ENCODE measurements at regions not wholly inside any gene's neighbourhood (a gene's known extent, or its start where the extent isn't known, plus 50 kb on each side); places are given as distances from the start of the nearest gene placed in this dataset.
A peak's percentile ranks its signal among the peaks of the same experiment; 100 is the strongest.

DNA sequence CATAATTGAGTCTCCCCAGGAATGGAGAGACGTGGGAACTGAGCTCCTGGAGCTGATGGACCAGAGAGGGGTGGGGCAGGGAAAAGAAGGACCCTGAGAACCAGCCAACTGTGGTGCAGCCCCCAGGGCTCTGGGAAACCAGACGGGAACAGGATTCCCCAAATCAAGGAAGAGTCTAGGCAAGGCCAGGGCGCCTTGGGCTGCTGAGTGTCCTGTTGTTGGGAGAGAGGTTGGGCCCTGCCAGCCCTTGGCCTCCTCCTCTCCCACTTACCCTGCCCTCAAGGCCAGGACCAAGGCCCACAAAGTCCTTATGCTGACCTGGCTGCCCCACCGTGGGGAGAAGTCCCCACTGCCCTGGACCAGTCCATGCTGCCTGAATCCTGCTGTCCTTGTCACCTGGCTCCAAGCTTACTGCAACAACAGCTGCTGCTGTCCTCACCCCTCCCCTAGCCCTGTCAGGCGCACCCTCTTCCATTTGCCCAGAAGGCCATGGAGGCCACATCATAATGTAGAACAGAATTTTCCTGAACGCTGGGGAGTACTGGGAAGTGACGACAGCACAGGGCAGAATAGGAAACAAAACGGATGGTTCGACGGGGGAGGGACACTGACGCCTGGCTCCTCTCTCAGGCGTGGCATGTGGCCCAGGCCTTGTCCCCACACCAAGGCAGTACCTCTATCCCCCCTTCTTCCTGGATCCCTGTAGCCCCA lies 132.9 kb upstream of the ZMIZ1 start:
- no peak overlapping the region for H3K27ac Mint-ChIP-seq (ENCODE audit: unreplicated experiment)
- peaks cover 2% of the 10 kb centered on the region for H3K4me1 Mint-ChIP-seq (ENCODE audit: unreplicated experiment)

DNA sequence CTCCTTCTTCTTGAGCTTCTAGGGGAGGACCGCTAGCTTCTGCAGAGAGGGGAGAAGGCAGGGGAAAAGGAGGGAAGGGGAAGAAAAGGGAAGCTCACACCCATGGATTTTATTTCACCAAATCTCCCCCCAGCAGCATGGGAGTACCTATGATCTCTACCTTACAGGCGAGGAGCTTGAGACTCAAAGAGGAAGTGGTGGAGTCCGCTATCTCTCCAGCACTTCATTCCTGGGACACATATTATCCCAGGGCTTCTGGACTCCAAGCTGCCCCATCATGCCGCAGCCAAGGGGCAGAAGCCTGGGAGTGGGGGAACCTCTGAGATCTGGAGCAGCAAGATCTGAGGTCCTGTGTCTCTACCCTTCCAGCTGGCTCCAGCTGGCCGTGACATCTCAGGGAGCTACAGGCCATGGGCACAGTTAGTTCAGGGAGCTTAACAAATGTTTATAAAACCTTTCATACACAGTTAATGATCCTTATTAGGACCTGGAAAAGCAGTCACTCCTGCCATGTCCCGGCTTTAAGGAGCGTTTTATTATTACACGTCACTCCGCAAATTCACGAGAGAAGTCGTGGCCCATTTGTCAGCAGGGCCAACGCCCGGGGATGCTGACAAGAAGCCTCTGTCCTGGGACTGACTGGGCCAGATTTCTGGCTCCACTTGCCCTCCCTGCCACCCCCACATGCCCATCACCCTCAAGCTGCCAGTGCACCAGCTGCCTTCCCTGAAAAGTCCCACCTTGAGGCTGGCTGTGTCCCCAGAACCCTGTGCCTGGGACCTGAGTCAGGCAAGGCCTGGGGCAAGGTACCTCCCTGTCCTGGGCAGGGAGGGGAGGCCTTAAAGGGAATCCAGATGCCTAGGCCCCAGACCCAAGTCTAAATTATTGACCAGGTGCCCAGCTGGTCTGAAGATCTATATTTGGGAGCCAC lies 132.1 kb upstream of the ZMIZ1 start:
- Mint-ChIP-seq H3K4me3 (ENCODE audit: unreplicated experiment) (no peak overlapping the region), H3K4me1 (ENCODE audit: unreplicated experiment) (no peaks in the 10 kb centered on the region), H3K9me3 (ENCODE audit: unreplicated experiment) (no peaks in the 10 kb centered on the region), H3K27ac (ENCODE audit: unreplicated experiment) (no peak overlapping the region), H3K36me3 (ENCODE audit: low read depth, unreplicated experiment) (no peaks in the 10 kb centered on the region), H3K27me3 (ENCODE audit: unreplicated experiment) (peaks cover 6% of the 10 kb centered on the region)
- no peak for DNase-seq (ENCODE audit: low spot score)
- TF ChIP-seq, protein P1, sequence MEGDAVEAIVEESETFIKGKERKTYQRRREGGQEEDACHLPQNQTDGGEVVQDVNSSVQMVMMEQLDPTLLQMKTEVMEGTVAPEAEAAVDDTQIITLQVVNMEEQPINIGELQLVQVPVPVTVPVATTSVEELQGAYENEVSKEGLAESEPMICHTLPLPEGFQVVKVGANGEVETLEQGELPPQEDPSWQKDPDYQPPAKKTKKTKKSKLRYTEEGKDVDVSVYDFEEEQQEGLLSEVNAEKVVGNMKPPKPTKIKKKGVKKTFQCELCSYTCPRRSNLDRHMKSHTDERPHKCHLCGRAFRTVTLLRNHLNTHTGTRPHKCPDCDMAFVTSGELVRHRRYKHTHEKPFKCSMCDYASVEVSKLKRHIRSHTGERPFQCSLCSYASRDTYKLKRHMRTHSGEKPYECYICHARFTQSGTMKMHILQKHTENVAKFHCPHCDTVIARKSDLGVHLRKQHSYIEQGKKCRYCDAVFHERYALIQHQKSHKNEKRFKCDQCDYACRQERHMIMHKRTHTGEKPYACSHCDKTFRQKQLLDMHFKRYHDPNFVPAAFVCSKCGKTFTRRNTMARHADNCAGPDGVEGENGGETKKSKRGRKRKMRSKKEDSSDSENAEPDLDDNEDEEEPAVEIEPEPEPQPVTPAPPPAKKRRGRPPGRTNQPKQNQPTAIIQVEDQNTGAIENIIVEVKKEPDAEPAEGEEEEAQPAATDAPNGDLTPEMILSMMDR (IDR thresholded peaks at IDR 0.05; ENCODE audit: unreplicated experiment), result no peak

More for the DNA sequence above, 132.9 kb upstream of the ZMIZ1 start:
- no peak overlapping the region for H3K4me3 Mint-ChIP-seq (ENCODE audit: unreplicated experiment)
- TF ChIP-seq, protein P1 (IDR thresholded peaks at IDR 0.05; ENCODE audit: unreplicated experiment), result no peak
- no peak for DNase-seq (ENCODE audit: low spot score)
- H3K9me3 Mint-ChIP-seq (ENCODE audit: unreplicated experiment), result no peaks in the 10 kb centered on the region
- H3K27me3 Mint-ChIP-seq (ENCODE audit: unreplicated experiment), result peaks cover 6% of the 10 kb centered on the region
- no peaks in the 10 kb centered on the region for H3K36me3 Mint-ChIP-seq (ENCODE audit: low read depth, unreplicated experiment)

DNA sequence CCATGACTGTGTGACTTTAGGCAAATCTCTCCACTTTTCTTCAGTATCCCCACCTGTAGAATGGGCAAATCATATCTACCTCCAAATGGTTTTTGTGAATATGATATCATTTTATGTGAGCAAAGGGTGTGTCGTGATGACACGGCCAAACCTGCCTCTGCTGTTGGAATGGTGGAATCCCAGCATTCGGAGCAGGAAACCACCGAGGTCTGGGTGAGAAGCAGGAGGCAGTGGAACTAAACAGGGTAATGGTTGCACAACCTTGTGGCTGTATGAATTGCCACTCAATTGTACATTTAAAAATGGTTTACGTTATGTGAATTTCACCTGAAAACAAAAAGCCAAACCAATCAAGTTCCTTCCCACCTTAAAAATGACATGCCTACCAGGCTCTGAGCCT lies 131.4 kb upstream of the ZMIZ1 start:
- no peaks in the 10 kb centered on the region for H3K9me3 Mint-ChIP-seq (ENCODE audit: unreplicated experiment)
- peak overlapping the region; percentile 85 for H3K27ac Mint-ChIP-seq (ENCODE audit: unreplicated experiment)
- H3K36me3 Mint-ChIP-seq (ENCODE audit: low read depth, unreplicated experiment), result no peaks in the 10 kb centered on the region
- H3K27me3 Mint-ChIP-seq (ENCODE audit: unreplicated experiment), result peaks cover 6% of the 10 kb centered on the region
- no peak overlapping the region for H3K4me3 Mint-ChIP-seq (ENCODE audit: unreplicated experiment)
- DNase-seq (ENCODE audit: low spot score), result no peak
- TF ChIP-seq, protein P1 (IDR thresholded peaks at IDR 0.05; ENCODE audit: unreplicated experiment), result no peak
- H3K4me1 Mint-ChIP-seq (ENCODE audit: unreplicated experiment), result no peaks in the 10 kb centered on the region

DNA sequence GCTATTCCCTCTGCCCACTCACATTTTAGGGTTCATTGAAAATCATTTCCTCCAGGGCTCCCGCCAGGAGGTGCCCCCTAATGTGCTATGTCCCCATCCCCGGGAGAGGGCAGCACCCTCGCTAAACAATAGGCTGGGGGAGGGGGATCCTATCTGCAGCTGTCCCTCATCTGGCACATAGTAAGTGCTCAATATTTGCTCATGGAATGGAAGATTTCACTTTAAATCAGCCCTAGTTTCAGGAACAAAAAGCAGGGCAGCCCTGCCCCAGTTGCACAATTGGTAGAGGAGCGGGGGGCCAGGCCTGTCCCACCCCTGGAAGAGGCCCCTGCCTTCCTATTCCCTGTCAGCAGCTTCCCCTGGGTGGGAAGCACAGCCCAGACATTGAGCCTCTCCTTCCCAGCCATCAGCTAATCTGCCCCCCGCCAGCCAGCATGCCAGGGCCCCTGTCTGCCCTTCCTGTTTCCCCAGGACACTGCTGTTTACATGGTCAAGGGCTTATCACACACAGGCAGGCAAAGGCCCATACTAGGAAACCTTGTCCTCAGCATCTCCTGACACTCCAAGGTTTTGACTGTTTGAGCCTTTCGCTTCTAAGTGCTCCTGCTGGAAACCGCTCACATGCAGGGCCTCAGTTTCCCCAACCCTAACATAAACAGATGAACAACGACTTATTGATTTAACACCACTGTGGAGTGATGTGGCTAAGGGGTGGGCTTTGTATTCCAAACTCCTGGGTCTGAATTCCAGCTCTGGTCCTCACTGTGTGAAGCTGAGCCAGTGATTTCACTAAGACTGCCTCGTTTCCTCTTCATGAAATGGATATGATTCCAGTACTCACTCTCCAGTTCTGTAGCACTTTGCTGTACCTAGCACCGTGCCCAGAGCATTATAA lies 130.7 kb upstream of the ZMIZ1 start:
- peak; percentile 64 for DNase-seq (ENCODE audit: low spot score)
- TF ChIP-seq, protein P1 (IDR thresholded peaks at IDR 0.05; ENCODE audit: unreplicated experiment), result no peak
- Mint-ChIP-seq H3K36me3 (ENCODE audit: low read depth, unreplicated experiment) (peaks cover 2% of the 10 kb centered on the region), H3K27ac (ENCODE audit: unreplicated experiment) (peak overlapping the region; percentile 85), H3K27me3 (ENCODE audit: unreplicated experiment) (peaks cover 6% of the 10 kb centered on the region), H3K4me1 (ENCODE audit: unreplicated experiment) (no peaks in the 10 kb centered on the region), H3K9me3 (ENCODE audit: unreplicated experiment) (no peaks in the 10 kb centered on the region), H3K4me3 (ENCODE audit: unreplicated experiment) (no peak overlapping the region)
